Fibroblast of peridontal ligament (primary cell): ENCODE measurements at regions not wholly inside any gene's neighbourhood (a gene's known extent, or its start where the extent isn't known, plus 50 kb on each side); places are given as distances from the start of the nearest gene placed in this dataset.
A peak's percentile ranks its signal among the peaks of the same experiment; 100 is the strongest.

Experiments used
- DNase-seq: peaks from one replicate; pipeline ENCODE4 v3.0.0-alpha.2; 2010; ENCODE audit errors: extremely low read depth

DNA sequence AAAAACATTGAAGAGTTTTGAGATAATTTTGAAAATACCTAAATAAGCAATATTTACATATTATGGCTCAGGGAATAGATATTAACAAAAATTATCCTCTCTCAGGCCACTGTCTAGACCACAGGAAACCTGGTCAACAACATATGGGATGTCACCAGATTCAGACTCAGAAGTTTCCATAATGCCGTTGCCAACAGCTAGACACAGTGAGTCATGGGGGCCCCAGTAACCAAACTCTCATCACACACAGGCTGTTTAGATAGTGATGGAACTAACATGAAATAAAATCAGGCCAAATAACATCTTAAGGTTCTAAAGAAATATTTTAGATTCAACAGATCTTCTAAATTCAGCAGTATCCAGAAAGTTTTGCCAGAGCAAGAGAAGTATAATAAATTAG lies 681.7 kb upstream of the ADAMTS5 start:
- peak; percentile 83 for DNase-seq

DNA sequence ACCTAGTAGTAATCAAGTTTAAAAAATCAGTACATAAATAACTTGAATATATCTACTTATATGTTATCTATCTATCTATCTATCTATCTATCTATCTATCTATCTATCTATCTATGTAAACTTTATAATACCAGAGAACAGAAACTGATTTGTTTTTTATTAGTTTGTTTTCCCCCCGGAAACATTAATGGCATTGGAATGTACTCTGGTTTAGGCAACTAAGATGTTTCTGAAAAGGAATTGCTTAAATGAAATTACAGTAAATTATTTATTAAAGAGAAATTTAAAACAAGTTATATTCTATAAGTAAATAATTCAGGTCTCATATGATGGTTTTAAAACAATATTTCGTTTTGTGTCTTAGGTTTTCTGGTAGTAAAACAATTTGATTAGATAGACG lies 681.0 kb upstream of the ADAMTS5 start:
- no peak for DNase-seq

DNA sequence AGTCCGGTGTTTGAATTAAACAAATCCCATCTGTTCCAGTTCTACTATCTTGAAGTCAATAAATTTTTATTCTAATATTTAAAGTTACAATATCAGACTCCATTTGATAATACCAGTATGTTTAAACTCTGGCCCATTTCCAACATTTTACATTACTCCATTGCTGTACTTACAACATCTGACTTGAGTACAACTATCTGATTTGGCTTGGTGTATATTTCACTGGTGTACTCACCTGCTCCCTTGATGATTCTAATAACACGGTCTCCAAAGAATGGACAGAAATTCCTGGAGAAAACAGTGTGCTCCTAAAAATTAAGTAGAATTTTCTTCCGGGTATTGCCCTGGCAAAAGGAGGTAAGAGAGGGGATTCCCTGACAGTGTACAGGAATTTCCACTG lies 680.5 kb upstream of the ADAMTS5 start:
- no peak for DNase-seq

DNA sequence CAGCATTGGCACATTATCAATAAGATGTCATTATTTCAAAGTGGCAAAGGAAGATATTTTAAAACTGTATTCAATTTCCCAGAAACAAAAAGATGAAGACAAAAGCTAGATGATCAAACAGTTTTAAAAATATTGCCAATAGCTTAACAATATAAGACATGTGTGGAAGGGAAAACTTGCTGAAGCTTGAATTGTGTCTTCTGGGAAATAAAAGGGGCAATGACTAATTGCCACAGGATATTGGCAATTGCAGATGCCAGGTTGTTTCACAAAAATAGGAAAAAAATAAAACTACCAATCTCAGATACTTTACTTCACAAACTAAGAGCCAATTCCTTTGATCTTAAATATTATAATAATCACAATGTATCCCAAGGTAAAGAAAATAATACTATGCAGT lies 679.8 kb upstream of the ADAMTS5 start:
- DNase-seq, result peak; percentile 9

DNA sequence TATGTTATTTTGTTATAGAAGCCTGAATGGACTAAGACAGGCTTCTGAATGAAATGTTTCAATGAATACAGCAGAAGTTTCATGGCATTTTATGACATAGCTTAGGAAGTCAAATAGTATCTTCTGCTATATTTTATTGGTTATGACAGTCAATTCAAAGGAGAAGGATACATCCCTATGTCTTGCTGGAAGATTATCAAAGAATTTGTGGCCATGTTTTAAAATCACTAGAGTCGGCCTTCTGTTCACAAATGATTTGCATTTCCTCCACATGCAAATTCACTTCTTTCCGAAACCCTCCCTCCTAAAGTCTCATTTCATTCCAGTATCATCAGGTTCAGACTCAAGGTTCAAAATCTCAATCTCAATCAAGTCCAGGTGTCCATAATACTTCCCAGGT lies 679.2 kb upstream of the ADAMTS5 start:
- DNase-seq, result no peak

DNA sequence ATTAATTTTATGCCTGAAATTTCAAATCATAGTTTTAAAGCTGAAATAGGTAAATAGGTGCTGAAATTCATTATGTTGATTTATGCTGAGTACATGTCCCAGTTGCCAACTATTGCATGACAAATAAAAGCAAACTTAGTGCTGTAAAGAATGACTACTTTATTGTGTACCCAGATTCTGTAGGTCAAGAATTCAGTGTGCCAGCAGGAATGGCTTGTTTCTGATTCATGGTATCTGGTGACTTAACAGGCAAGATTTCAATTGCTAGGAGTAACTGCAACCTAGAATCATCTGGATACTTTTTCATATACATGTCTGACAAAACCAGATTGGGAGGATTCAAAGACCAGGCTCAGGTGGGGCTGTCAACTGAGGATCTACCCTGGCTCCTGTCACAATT lies 678.4 kb upstream of the ADAMTS5 start:
- DNase-seq, result peak; percentile 49

DNA sequence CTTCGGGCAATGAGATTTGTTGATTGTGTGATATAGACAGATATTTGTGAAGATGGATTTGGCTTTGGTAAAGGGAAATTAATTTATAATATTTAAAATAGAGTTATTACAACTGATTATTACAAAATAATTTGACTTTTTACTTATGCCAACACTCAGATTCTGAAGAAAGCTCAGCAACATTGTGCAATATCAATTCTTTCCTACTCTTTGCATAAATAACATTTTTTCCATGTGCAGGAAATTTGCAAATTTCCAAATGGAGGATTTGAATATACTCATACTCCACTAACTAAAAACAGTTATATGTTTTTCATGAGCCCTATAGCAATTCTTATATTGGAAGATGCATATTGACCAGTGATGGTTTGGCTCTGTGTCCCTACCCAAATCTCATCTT lies 676.4 kb upstream of the ADAMTS5 start:
- DNase-seq, result peak; percentile 41

DNA sequence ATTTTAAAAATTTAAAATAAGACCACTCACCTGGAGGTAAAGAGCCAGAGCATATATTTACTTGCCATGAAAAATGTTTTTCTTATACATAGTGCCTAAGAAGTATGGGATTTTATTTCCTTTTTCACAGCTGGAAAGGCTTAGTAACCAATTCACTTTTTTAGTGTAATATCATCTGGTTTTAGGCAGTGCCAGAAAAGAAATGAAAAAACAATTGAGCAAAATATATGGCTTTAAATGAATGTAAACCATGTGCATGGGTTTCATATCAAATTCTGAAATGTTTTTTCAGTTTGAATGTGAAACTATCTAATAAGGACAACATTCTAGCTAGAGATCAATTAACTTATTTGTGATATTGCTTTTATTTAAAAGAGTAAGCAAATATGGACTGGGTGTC lies 672.4 kb upstream of the ADAMTS5 start:
- peak; percentile 27 for DNase-seq

DNA sequence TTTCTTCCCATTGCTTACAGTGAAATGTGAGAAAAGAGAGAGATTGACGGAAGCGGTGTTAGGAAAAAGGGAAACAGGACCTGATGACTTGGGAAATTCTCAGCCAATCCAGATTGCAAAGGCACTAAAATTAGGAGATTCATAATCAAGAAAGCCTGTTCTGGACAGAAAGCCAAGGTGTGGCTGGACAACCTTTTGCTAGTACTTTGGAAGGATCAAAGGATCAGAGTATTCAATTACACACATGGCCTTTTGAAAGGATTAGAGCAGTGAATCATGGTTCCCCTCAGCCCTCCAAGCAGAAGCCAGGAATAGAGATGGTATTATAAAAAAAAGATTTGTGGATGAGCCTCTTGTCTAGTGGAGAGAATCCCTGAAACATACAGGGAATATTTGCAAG lies 669.8 kb upstream of the ADAMTS5 start:
- no peak for DNase-seq

DNA sequence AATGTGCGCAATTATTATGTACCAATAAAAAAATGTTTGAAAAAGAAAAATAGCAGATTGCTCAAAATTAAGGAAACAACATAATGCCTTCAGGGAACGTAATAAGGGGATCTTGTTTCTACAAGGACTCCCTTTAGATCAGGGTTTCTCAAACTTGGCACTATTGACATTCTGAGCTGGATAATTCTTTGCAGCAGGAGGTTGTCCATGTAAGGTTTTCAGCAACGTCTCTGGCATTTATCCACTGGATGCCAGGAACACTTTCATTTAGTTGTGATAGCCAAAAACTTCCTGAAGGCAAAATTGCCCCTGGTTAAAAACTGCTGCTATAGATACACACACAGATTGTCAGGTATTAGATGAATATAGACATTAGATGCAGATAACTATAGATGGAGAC lies 666.7 kb upstream of the ADAMTS5 start:
- DNase-seq, result peak; percentile 29

DNA sequence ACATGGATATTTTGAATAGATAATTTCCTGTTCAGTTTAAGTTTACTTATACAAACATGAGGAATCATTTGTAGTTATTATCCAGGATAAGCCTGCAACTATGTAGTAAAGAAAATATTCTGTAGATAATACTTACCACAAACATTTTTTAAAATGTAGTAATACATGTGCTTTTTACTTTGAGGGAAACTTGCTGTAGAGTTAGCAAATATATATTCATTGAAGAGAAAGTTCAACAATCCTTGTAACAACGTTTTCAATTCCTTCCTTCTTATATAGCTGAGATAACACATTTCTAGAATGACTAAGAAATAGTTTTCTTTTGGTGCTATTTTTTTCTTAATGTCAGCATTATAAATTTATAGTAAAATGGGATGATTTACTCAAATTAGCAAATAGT lies 664.6 kb upstream of the ADAMTS5 start:
- peak; percentile 37 for DNase-seq

DNA sequence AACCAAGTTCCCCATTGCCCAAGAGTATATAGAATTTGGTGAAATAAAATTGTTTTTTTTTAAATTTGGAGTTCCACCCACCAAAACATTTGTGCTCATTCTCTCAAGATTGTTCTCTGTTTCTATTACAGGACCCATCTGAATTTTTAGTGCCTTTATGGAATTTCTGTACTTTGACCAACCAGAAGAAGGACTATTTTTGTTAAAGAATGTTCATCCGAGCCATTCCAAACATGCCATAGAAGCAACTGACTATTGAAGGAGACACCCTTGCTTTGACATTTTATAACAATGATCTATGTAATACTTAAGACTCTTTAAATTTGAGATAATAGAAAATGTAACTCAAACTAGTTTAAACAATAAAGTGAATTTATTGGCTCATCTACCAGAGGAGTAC lies 655.7 kb upstream of the ADAMTS5 start:
- DNase-seq, result peak; percentile 13

DNA sequence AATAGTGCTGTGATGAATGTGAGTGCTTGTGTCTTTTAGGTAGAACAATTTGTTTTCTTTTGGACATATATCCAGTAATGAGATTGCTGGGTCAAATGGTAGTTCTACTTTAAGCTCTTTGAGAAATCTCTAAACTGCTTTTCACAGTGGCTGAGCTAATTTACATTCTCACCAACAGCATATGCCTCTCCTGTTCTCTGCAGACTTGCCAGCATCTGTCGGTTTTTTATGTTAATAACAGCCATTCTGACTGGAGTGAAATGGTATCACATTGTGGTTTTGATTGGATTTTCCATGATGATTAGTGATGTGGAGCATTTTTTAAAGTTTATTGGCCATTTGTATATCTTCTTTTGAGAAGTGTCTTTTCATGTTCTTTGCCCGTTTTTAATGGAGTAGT lies 647.3 kb upstream of the ADAMTS5 start:
- DNase-seq, result no peak

DNA sequence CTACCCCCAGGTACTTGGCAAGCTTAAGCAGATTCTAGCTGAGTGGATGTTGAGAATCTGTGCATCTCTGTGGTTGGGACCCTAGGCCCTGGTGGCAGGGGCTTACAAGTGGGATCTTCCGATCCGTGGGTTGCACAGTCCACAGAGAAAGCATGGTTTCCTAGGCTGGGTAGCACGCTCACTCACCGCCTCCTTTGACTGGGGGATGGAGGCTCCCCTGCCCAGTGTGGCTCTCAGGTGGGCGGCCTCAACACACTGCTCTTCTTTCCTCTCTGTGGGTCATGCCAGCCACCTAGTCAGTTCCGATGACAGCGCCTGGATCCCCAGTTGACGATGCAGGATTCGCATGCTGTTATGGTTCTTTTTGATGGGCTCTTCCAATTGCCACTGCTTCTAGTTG lies 639.5 kb upstream of the ADAMTS5 start:
- no peak for DNase-seq

DNA sequence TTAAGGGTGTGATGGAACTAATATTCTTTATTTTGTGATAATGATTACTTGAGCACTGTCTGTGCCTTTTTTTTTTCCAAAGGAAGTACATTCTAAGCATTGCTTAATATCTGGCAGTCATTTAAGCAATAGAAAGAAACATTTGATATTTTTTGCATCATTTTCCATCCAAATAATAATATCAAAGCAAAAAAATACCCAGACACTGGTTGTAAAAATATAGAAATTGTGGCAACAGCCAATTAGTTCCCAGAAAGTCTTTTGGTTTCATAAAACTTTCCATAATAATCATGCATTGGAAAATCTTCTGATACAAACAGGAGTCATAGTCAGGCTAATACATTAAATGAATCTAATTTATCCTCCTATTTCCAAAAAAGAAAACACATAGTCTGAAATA lies 629.3 kb upstream of the ADAMTS5 start:
- DNase-seq, result no peak

DNA sequence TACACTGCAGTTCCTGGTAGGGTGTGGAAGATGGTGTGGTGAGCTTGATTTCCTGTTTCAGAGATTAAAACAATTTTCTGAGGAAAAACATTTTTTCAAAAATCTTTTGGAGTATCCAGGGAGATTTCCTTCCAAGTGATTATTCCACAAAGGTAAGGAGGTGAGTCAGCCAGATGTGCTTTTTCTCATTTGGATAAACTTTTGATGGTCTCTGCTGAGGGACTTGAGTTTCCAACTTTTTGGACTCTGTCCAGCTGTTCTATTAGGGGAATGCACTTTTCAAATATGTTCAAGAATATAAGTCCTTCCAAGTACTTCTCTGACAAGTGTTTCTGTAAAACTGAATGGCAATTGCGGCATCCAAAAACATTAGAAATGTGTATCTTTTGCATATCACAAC lies 628.8 kb upstream of the ADAMTS5 start:
- no peak for DNase-seq

DNA sequence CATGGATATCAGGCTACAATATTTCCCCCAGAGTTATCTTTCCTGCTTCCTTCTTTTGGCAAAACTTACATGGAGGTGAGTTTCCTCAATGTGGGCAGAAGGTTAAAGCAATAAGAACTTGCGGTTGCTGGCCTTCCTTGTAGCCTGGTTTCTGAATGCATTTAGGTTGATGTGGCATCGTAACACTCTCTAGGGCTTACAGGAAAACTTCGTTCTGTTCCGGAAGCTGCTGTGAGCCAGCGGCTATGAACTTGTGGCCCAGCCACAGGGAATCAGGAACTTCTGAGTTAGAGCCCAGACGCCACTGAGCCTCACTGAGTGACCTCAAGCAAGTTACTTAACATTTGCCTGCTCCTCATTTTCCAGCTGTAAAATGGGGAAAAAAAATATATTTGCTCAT lies 623.4 kb upstream of the ADAMTS5 start:
- DNase-seq, result peak; percentile 91

DNA sequence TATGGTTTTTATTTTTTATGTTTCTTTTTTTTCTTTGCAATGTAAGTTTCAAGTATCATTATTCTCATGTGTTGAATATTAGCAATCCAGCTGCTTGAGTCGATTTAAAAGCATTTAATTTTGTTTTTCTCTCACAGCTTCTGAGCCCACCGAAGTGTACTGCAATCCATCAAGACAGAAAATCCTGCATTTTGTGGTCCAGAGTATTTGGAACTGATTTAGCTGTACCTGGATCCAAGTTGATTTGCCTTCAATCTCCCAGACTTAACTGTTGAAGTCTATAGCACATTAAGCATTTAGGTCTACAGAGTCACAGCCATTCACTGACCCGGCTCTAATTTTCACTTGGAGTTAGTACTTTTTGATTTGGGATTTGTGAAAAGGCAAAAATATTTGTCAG lies 622.9 kb upstream of the ADAMTS5 start:
- DNase-seq, result no peak

DNA sequence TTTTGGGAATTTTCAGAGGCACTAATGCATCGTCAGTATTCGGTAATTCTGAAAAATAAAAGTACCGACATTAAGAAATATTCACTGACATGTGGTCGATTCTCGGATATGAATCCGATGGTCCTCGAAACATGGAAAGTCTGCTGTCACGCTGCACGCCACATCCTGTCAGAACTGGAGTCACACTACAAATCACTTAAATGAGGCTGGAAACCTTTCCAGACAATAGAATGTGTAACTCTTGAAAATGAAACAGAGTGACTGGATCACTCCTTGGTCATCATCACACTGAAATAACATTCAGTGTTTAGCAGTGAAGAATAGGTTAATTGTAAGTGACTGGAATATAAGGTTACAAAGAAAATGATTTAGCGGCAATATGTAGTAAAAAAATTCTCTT lies 620.1 kb upstream of the ADAMTS5 start:
- DNase-seq, result peak; percentile 38

DNA sequence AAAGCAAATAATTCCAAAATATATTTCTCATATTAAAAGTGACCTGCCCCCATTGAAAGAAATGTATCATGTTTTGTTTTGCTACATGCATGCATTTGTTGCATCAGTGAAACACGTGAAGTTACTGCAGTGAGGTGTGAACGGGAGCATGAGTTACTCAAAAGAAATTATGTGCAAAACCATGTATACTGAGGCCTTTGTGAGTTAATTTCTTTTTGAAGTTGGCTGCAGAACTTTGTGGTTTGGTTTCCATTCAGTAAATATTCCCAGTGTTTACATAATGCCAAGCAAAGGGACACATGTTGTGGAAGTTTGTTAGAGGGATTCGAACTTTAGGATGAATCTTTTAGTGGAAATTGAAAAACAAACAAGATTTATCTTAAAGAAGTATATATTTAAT lies 619.4 kb upstream of the ADAMTS5 start:
- DNase-seq, result peak; percentile 54

DNA sequence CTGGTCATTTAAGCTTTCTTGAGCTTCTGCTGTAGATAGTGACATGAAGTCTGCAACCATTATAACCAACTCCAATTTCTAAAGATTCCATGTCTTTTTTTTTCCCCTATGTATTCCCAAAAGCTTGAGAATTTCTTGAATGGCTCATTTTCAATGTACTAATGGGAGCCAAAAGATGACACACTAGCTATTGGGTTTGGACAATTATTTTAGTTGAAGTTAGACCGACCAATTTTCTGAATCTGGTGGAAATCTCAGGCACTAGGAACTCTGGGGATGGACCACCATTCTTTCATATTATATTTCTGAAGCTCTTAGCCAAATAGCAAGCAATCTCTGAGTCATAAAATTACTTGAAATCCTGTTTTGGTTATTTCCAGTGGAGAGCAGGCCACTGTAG lies 617.4 kb upstream of the ADAMTS5 start:
- peak; percentile 52 for DNase-seq

DNA sequence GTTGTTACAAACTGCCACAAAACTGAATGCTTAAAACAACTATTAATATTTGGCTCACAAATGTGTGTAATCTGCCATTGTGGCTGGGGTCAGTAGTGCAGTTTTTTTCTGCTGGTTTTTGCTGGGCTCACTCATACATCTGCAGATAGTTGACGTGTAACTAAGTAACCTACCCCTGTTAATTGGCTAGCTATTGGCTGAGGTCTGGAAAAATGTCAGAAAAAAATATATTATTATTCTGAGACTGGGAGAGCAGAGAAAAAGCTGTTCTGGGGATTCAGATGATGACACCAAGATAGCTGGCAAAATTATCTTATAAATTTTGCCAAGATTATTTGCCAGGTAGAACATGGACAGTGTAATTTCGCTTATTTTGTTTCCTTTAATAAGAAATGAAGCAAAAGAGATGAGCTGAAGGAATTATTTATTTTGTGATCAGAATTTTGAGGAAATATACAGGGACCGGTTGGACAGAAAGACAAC lies 616.1 kb upstream of the ADAMTS5 start:
- DNase-seq, result peak; percentile 29

DNA sequence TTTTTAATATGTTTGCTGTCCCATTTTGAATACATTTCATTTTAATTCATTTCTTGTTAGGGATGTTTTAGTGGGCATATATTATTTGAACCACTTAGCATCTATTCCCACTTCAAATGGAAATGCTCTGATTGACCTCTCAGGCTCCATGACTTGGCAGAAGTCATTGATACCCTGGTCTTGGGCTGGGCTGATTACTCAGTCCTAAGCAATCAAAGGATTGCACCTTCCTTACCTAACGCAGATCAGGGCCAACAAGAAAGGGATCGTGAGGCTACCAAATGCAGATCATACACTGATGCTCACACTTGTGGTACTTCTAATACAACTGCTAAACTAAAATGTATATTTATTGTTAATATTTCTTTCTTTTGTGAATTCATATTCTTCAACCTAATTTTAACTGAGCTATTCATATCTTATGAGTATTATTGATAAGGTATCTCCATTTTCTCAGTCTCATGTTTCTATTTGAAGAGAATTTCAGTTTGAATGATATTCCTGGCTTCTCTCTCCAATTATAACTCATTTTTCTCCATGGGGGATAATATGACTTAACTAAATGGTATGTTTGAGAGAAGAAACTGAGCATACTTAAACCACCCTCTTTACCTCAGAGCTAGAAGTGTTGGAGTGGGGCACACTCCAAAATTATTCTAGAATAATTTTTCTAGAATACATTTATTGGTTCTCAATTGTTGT lies 615.5 kb upstream of the ADAMTS5 start:
- peak; percentile 31 for DNase-seq

DNA sequence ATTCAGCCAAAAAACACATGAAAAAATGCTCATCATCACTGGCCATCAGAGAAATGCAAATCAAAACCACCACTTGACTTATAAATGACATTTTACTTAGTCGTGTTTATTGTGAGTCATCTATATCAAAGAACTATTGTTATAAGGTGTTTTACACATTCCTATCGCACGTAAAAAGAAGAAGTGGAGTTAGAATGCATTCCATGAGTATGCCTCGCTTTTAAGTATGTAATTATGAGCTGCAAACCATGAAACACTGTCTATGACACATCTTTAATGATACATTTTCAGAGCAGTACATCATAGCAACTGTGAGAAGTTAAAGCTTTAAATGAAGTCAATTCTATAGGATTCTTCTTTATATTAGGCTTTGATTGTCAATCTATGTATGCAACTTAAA lies 614.3 kb upstream of the ADAMTS5 start:
- no peak for DNase-seq
